MCF 10A (cell line): ENCODE measurements at regions not wholly inside any gene's neighbourhood (a gene's known extent, or its start where the extent isn't known, plus 50 kb on each side); places are given as distances from the start of the nearest gene placed in this dataset.

Experiments used
- BruUV-seq: library from RNA; stranded (reverse); fragments of 400-500 nt; replicated peaks from 2 replicates; lab custom pipeline; 2021; lab: Mats Ljungman, UMichigan
- CTCF ChIA-PET: fragments of 300-600 bp; sonication (Branson Sonifier 250); formaldehyde crosslinking; extraction: SDS; loops from one replicate; lab custom pipeline; 2021; ENCODE audit warnings: antibody characterized with exemption, inconsistent platforms; lab: Yijun Ruan, JAX
- POLR2A ChIA-PET: fragments of 300-600, 350-650 bp; sonication (Branson Sonifier 250); formaldehyde crosslinking; extraction: SDS; loops from one replicate; lab custom pipeline; 2020; ENCODE audit warnings: antibody characterized with exemption, inconsistent platforms; lab: Yijun Ruan, JAX
- DNase-seq: peaks from one replicate; pipeline ENCODE4 v3.0.0-alpha.2; 2018; ENCODE audit not compliant: unreplicated experiment
- H3K27ac Mint-ChIP-seq: one replicate; pipeline ENCODE4 v1.8.0; 2022; ENCODE audit warnings: mild to moderate bottlenecking, low read depth, mixed read lengths; ENCODE audit not compliant: unreplicated experiment
- H3K27me3 Mint-ChIP-seq: one replicate; pipeline ENCODE4 v1.8.0; 2022; ENCODE audit warnings: mixed read lengths; ENCODE audit not compliant: insufficient read depth, unreplicated experiment
- H3K36me3 Mint-ChIP-seq: one replicate; pipeline ENCODE4 v1.8.0; 2022; ENCODE audit warnings: mild to moderate bottlenecking, moderate library complexity, mixed read lengths; ENCODE audit not compliant: insufficient read depth, unreplicated experiment
- H3K4me1 Mint-ChIP-seq: one replicate; pipeline ENCODE4 v1.8.0; 2022; ENCODE audit warnings: mixed read lengths; ENCODE audit not compliant: insufficient read depth, unreplicated experiment
- H3K4me3 Mint-ChIP-seq: one replicate; pipeline ENCODE4 v1.8.0; 2022; ENCODE audit warnings: mild to moderate bottlenecking, moderate library complexity, mixed read lengths; ENCODE audit not compliant: unreplicated experiment
- H3K9me3 Mint-ChIP-seq: one replicate; pipeline ENCODE4 v1.8.0; 2022; ENCODE audit warnings: mixed read lengths; ENCODE audit not compliant: unreplicated experiment
- CTCF ChIP-seq: fragments of 200-600 bp; IDR thresholded peaks from one replicate; pipeline ENCODE4 v1.8.0; 2022; ENCODE audit warnings: antibody characterized with exemption, mild to moderate bottlenecking; ENCODE audit not compliant: unreplicated experiment
- intact Hi-C: fragments of 100-400 bp; cut with micrococcal nuclease; formaldehyde crosslinking; loops from 2 replicates; pipeline ENCODE4 v1.14.1; 2022

GRCh38 chr1:190649553-190649952 lies 171.9 kb upstream of the BRINP3 start:
- no peaks in the 10 kb centered on the region for H3K9me3 Mint-ChIP-seq
- no peaks in the 10 kb centered on the region for H3K27me3 Mint-ChIP-seq
- no peaks in the 10 kb centered on the region for H3K4me1 Mint-ChIP-seq
- DNase-seq: no peak
- no peaks in the 10 kb centered on the region for H3K36me3 Mint-ChIP-seq
- no peak overlapping the region for H3K4me3 Mint-ChIP-seq
- CTCF ChIA-PET: no interaction called here
- intact Hi-C loops: no loop called here
- H3K27ac Mint-ChIP-seq: no peak overlapping the region
- no peak for TF ChIP-seq CTCF
- no TSS peak for BruUV-seq
- POLR2A ChIA-PET: no interaction called here

- no peak for TF ChIP-seq CTCF
- DNase-seq: peak; percentile 55
- Mint-ChIP-seq H3K4me3 (no peak overlapping the region), H3K4me1 (no peaks in the 10 kb centered on the region), H3K27ac (no peak overlapping the region), H3K36me3 (no peaks in the 10 kb centered on the region), H3K9me3 (no peaks in the 10 kb centered on the region), H3K27me3 (no peaks in the 10 kb centered on the region)
- intact Hi-C loops: no loop called here
- ChIA-PET POLR2A (no interaction called here), CTCF (no interaction called here)
- BruUV-seq: no TSS peak
Measured at GRCh38 chr1:190658907-190659306, 181.2 kb upstream of the BRINP3 start.

GRCh38 chr1:190663962-190664361 lies 186.3 kb upstream of the BRINP3 start:
- no peaks in the 10 kb centered on the region for H3K9me3 Mint-ChIP-seq
- intact Hi-C loops: no loop called here
- no peak for TF ChIP-seq CTCF
- no peak for DNase-seq
- H3K4me3 Mint-ChIP-seq: no peak overlapping the region
- BruUV-seq: no TSS peak
- peaks cover 7% of the 10 kb centered on the region for H3K4me1 Mint-ChIP-seq
- ChIA-PET CTCF (interaction anchor here (0.9 kb wide), 1 partner anchor 183 kb away, joined by 3 read pairs; no protein-coding TSS in a partner anchor), POLR2A (no interaction called here)
- H3K27ac Mint-ChIP-seq: no peak overlapping the region
- no peaks in the 10 kb centered on the region for H3K27me3 Mint-ChIP-seq
- H3K36me3 Mint-ChIP-seq: no peaks in the 10 kb centered on the region

GRCh38 chr1:190665045-190665444 lies 187.4 kb upstream of the BRINP3 start:
- Mint-ChIP-seq H3K27ac (no peak overlapping the region), H3K27me3 (no peaks in the 10 kb centered on the region), H3K9me3 (peaks cover 10% of the 10 kb centered on the region), H3K36me3 (no peaks in the 10 kb centered on the region), H3K4me3 (no peak overlapping the region), H3K4me1 (peaks cover 7% of the 10 kb centered on the region)
- no TSS peak for BruUV-seq
- no peak for DNase-seq
- CTCF ChIA-PET: no interaction called here
- no peak for TF ChIP-seq CTCF
- intact Hi-C loops: no loop called here
- POLR2A ChIA-PET: no interaction called here
